SJCRH30 (cell line): ENCODE measurements at regions not wholly inside any gene's neighbourhood (a gene's known extent, or its start where the extent isn't known, plus 50 kb on each side); places are given as distances from the start of the nearest gene placed in this dataset.
"Not testable (repeated sequence)": the region's sequence is repeated elsewhere in the genome, so short reads cannot be mapped to it uniquely, and the experiment has no call there.

ENCODE experiments used
- DNase-seq, 2 experiments: peaks; one replicate each; pipeline ENCODE4 v3.0.0-alpha.2; 2015 to 2020
- H3K27ac ChIP-seq: fragments of 250-450 bp; sonication (Bioruptor Pico); 2 replicates; pipeline ENCODE4 v1.5.1; 2020; ENCODE audit warnings: mild to moderate bottlenecking, moderate library complexity
- H3K27me3 ChIP-seq: fragments of 250-450 bp; sonication (Bioruptor Pico); 2 replicates; pipeline ENCODE4 v1.5.1; 2020; ENCODE audit warnings: mild to moderate bottlenecking, moderate library complexity
- H3K36me3 ChIP-seq: fragments of 250-450 bp; sonication (Bioruptor Pico); 2 replicates; pipeline ENCODE4 v1.5.1; 2020; ENCODE audit warnings: mild to moderate bottlenecking, moderate library complexity
- H3K4me1 ChIP-seq: fragments of 250-450 bp; sonication (Bioruptor Pico); 2 replicates; pipeline ENCODE4 v1.5.1; 2020; ENCODE audit warnings: mild to moderate bottlenecking, moderate library complexity
- H3K4me3 ChIP-seq: fragments of 250-450 bp; sonication (Bioruptor Pico); 2 replicates; pipeline ENCODE4 v1.5.1; 2020; ENCODE audit warnings: mild to moderate bottlenecking, moderate library complexity
- H3K9me3 ChIP-seq: fragments of 250-450 bp; sonication (Bioruptor Pico); replicated peaks from 2 replicates; pipeline ENCODE4 v1.5.1; 2020; ENCODE audit warnings: mild to moderate bottlenecking, moderate library complexity

DNA sequence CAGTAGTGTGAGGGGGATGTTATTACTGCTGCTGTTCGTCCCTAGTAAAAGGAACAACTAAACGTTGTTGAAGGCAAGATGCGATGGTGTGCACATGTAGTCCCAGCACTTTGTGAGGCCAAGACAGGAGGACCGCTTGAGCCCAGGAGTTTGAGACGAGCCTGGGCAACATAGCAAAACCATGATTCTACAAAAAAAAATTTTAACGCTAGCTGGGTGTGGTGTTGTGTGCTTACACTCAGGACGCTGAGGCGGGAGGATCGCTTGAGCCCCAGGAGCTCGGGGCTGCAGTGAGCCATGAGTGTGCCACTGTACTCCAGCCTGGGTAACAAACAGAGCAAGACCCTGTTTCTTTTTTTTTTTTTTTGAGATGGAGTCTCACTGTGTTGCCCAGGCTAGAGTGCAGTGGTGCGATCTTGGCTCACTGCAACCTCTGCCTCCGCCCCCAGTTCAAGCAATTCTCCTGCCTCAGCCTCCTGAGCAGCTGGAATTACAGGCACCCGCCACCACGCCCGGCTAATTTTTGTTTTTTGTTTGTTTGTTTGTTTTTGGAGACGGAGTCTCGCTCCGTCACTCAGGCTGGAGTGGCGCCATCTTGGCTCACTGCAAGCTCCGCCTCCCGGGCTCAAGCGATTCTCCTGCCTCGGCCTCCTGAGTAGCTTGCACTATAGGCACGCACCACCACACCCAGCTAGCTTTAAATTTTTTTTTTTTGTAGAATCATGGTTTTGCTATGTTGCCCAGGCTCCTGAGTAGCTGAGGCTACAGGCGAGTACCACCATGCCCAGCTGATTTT, 87.3 kb downstream of the MYL12B start:
- DNase-seq, H3K4me3 ChIP-seq, H3K36me3 ChIP-seq, H3K4me1 ChIP-seq, H3K27me3 ChIP-seq, H3K9me3 ChIP-seq, H3K27ac ChIP-seq: not testable (repeated sequence)

DNA sequence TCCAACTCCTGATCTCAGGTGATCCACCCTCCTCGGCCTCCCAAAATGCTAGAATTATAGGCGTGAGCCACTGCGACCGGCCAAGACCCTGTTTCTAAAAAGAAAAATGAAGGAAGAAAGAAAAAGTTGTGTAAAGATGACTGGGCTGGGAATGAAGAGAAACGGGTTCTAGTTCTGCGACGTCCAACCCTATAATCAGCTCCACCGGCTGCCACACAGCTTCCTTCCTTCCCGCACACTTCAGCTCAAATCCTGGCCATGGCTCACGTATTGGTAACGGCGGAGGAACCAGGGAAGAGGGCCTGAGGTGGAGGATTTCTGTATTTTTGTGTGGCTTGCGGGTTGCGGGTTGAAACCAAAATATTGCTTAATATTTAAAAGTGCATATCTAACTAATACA, 88.1 kb downstream of the MYL12B start:
- Histone ChIP-seq H3K36me3 (no peaks in the 10 kb centered on the region), H3K4me1 (0 out of 2 replicates have a peak, but pooled peaks cover 3% of the 10 kb centered on the region), H3K9me3 (no peaks in the 10 kb centered on the region), H3K4me3 (no peak overlapping the region), H3K27ac (no peak overlapping the region), H3K27me3 (no peaks in the 10 kb centered on the region)
- no peak for DNase-seq

DNA sequence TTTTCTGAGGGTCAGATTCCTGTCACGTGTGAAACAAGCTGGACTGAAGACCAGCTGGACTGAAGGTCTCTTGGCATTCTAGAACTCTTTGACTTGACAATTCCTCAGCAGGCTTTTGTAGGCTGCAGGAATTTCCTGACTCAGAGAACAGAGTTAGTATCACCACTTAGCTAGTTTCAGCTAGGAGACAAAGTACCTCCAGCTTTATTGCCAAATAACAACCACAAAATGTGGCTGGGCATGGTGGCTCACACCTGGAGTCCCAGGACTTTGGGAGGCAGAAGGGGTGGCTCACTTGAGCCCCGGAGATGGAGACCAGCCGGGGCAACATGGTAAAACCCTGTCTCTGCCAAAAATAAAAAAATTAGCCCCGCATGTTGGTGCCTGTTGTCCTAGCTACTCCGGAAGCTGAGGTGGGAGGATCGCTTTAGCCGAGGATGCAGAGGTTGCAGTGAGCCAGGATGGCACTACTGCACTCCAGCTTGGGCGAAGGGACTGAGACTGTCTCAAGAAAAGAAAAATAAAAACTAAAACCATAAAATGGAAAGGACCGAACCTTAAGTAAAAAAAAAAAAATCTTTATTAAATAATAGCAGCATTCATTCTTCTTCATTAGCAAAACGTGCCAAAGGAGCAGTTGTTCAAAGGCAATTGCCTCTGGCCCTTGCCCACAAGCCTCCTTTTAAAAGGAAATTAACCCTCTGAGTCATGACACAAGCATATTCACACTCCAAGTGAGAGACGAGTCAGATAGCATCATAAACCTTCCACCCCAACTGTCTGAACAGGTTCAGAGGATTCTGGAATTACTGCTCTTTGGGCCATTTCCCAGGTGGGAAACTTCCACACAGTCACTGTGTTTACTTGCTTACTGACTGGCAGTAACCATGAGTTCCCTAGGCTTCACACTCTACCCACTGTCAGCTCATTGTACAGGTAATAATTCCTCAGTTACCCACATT, 88.9 kb downstream of the MYL12B start:
- H3K27me3 ChIP-seq, result no peaks in the 10 kb centered on the region
- 0 out of 2 replicates have a peak, but pooled peaks cover 3% of the 10 kb centered on the region for H3K4me1 ChIP-seq
- DNase-seq, result no peak
- no peaks in the 10 kb centered on the region for H3K9me3 ChIP-seq
- no peak overlapping the region for H3K4me3 ChIP-seq
- no peaks in the 10 kb centered on the region for H3K36me3 ChIP-seq
- no peak overlapping the region for H3K27ac ChIP-seq

DNA sequence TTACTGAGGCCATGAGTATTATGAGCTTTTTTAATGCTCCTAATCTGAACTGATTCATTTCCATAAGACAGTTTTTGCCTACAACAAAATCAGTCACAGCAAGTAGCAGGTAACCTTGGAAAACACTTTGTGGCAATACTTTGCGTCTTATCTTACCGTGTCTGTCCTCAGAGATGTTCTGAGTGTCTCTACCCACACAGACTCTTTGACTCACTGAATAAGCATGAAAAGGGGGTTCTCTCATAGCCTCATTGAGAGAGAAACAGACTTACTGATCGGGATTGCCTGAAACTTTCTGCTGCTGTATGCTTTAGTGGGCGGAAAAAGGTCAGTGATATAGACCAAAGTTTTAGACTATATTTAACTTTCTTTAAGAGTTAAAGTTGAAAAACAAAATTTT, 92.6 kb downstream of the MYL12B start:
- 0 out of 2 replicates have a peak, but pooled peaks cover 3% of the 10 kb centered on the region for H3K4me1 ChIP-seq
- DNase-seq, result no peak
- no peak overlapping the region for H3K27ac ChIP-seq
- H3K9me3 ChIP-seq, result no peaks in the 10 kb centered on the region
- no peak overlapping the region for H3K4me3 ChIP-seq
- H3K36me3 ChIP-seq, result no peaks in the 10 kb centered on the region
- H3K27me3 ChIP-seq, result no peaks in the 10 kb centered on the region

DNA sequence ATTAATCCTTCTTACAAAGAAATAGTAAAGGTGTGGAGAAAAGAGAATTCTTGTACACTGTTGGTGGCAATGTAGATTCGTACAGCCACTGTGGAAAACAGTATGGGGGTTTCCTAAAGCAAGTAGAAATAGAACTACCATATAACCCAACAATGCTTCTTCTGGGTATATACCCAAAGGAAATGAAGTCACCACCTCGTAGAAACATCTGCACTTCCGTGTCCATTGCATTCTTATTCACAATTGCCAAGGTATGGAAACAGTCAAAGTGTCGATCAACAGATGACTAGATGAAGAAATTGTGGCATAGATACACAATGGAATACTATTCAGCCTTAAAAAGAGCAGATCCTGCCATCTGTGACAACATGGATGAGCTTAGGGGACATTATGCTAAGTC, 93.4 kb upstream of the TGIF1 start:
- no peak overlapping the region for H3K27ac ChIP-seq
- H3K9me3 ChIP-seq, result no peaks in the 10 kb centered on the region
- no peaks in the 10 kb centered on the region for H3K36me3 ChIP-seq
- H3K4me3 ChIP-seq, result no peak overlapping the region
- H3K27me3 ChIP-seq, result no peaks in the 10 kb centered on the region
- no peak for DNase-seq
- H3K4me1 ChIP-seq, result no peaks in the 10 kb centered on the region

DNA sequence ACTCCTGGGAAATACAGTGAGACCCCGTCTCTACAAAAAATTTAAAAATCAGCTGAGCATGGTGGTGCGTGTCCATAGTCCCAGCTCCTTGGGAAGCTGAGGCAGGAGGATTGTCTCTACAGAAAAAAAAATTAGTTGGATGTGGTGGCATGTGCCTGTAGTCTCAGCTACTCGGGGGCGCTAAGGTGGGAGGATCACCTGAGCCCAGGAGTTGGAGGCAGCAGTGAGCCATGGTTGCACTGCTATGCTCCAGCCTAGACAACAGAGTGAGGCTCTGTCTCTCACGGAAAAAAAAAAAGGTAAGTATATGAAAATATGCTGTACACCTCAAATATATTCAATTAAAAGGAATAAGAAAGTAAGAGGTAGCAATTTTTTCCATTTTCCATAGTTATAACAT, 92.5 kb upstream of the TGIF1 start:
- Histone ChIP-seq H3K36me3 (no peaks in the 10 kb centered on the region), H3K27ac (no peak overlapping the region), H3K4me3 (no peak overlapping the region), H3K27me3 (no peaks in the 10 kb centered on the region), H3K4me1 (no peaks in the 10 kb centered on the region), H3K9me3 (no peaks in the 10 kb centered on the region)
- no peak for DNase-seq

DNA sequence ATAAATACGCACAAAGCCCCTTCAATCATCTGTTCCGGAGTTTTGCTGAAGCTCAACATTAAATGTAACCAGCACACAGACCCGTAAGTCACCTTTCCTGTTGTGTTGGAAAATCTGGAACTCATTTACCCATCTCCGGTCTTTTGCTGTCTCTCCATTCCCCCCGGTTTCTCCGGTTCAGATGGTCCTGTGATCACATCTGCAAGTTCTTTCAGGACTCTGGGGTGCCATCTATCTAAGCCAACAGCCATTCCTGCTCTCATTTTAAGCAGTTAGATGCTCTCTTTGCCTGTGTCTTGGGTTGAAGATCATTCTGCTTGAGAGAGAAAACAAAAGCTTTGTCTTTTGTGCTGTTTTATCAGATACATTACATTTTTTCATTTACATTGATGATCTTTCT, 91.7 kb upstream of the TGIF1 start:
- Histone ChIP-seq H3K9me3 (no peaks in the 10 kb centered on the region), H3K27me3 (no peaks in the 10 kb centered on the region), H3K4me3 (no peak overlapping the region), H3K36me3 (no peaks in the 10 kb centered on the region), H3K27ac (no peak overlapping the region), H3K4me1 (no peaks in the 10 kb centered on the region)
- no peak for DNase-seq

DNA sequence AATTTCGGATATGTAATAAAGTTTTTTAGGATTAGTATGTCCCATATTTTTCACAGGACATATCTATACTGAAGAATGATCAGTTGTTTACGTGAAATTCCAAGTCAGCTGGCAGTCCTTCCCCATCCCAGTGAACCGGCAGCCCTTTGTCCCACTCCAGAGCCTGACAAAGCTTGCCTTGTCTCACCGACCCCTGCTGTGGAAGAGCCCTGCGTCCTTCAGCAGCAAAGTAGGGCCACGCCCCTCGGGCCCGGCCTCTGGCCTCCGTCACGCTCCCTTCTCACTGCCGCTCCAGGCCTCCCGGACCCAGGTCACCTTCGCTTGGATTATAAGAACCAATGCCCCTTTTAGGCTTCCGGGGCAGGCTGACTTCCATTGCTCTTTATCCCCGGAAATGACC, 89.8 kb upstream of the TGIF1 start:
- Histone ChIP-seq H3K4me1 (no peaks in the 10 kb centered on the region), H3K27me3 (no peaks in the 10 kb centered on the region), H3K9me3 (no peaks in the 10 kb centered on the region), H3K36me3 (no peaks in the 10 kb centered on the region), H3K27ac (no peak overlapping the region), H3K4me3 (no peak overlapping the region)
- DNase-seq, result peak; percentile 13 to 45

DNA sequence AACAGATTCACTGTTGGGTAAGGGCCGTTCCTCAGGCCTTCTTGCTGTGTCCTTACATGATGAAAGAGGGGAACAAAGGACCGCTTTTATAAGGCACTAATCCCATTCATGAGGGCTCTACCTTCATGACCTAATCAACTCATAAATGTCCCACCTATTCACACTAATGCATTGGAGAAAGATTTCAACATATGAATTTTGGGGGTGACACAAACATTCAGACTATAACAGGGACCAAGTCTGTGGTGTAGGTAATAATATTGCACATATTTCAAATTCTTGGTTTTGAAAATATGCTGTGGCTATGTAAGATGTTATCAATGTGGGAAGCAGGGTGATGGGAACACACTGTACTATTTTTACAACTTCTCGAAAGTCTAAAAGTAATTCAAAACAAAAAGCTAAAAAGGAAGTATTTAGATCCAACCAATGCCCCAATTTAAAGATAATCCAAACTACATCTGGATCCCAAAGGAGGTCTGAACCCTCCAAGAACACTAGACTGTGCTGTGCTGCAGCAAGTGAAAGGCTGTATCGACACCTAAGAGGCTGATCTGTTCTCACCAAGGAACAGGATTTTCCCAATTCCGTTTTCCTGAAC, 82.4 kb upstream of the TGIF1 start:
- no peak for DNase-seq

DNA sequence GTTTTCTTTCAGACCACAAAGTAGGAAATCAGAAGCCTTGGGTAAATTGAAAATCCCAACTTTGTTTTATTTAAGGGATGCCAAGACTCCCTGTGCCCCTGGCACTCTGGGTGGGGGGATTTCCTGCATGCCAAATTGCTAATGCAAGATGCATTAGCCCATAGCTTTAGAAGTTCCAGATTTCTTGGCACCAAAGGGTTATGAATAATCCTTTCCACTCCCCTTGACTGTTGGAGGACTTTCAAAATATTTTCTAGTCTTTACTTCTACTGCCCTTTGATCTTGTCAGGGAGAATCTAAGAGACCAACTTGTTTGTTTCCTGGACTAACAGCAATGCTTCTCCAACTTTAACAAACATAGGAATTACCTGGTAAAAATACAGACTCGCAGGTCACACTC, 81.8 kb upstream of the TGIF1 start:
- Histone ChIP-seq H3K4me3 (no peak overlapping the region), H3K4me1 (peaks cover 10% of the 10 kb centered on the region), H3K9me3 (no peaks in the 10 kb centered on the region), H3K27me3 (no peaks in the 10 kb centered on the region), H3K36me3 (no peaks in the 10 kb centered on the region), H3K27ac (no peak overlapping the region)
- no peak for DNase-seq

More for the DNA sequence above, 82.4 kb upstream of the TGIF1 start:
- Histone ChIP-seq H3K9me3 (no peaks in the 10 kb centered on the region), H3K4me3 (no peak overlapping the region), H3K27me3 (no peaks in the 10 kb centered on the region), H3K36me3 (no peaks in the 10 kb centered on the region), H3K4me1 (peaks cover 10% of the 10 kb centered on the region), H3K27ac (no peak overlapping the region)

DNA sequence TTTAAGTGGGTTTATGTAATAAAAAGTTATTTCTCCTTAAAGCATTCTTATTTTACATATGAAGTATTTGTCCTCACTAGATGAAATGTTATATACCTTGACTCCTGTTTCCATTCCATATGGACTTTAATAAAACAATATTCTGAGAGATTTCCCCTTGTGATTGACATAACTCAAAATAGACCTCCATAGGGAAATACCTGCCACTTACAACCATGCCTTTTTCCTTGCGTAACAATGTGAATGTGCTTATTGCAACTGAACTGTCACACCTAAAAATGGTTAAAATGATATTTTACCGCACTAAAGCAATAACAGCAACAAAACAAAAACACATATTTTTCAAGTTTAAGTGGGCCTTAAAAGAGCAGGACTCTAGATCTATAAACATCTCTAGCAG, 70.3 kb upstream of the TGIF1 start:
- Histone ChIP-seq H3K27me3 (no peaks in the 10 kb centered on the region), H3K36me3 (no peaks in the 10 kb centered on the region), H3K4me3 (no peak overlapping the region), H3K27ac (no peak overlapping the region), H3K9me3 (no peaks in the 10 kb centered on the region), H3K4me1 (peaks cover 11% of the 10 kb centered on the region; the same call in 1 of the 2 replicates)
- no peak for DNase-seq

DNA sequence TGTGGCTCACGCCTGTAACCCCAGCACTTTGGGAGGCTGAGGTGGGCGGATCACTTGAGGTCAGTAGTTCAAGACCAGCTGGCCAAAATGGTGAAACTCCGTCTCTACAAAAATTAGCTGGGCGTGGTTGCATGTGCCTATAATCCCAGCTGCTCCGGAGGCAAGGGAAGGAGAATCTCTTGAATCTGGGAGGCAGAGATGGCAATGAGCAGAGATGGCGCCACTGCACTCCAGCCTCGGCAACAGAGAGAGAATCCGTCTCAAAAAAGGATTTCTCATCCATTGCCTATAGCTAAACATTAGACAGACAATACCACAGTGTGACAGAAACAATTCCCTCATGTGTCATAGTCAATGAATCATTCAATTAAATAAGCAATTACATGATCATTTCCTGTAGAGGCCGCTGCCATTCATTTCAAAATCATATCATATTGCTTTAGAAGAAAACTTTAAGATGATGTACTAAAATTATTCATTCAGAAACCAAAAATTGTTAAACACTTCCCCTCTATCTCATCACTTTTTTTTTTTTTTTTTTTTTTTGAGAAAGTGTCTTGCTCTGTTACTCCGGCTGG, 69.5 kb upstream of the TGIF1 start:
- Histone ChIP-seq H3K27me3 (no peaks in the 10 kb centered on the region), H3K4me3 (no peak overlapping the region), H3K9me3 (no peaks in the 10 kb centered on the region), H3K36me3 (no peaks in the 10 kb centered on the region), H3K27ac (no peak overlapping the region), H3K4me1 (peaks cover 11% of the 10 kb centered on the region; the same call in 1 of the 2 replicates)
- peak; percentile 29 to 43 for DNase-seq

DNA sequence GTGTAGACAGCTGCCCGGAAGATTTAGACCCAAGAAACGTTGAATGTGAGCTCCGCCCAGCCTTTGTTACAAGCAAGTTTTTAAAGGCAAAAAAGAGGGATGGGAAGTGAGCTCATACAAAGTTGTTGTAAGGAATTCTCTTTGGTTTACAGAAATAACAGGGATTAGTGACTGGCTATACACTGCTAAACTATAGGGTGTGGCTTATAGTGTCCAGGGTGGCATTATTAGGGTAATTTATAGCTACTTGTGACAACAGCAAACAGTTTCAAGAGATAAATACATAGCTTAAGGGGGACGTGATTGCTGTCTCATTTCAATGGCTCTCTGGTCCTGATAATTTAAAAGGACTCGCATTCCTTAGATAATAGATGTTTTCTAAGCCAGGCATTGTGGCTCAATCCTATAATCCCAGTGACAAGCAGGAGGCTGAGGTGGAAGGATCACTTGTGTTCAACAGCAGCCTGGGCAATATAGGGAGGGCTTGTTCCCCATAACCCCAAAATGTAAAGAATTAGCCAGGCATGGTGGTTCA, 66.5 kb upstream of the TGIF1 start:
- DNase-seq, result peak in 1 of 2 experiments; percentile 28
- Histone ChIP-seq H3K27ac (peak overlapping the region; percentile 8; the same call in 1 of the 2 replicates), H3K27me3 (no peaks in the 10 kb centered on the region), H3K4me1 (peaks cover 11% of the 10 kb centered on the region; the same call in 1 of the 2 replicates), H3K4me3 (no peak overlapping the region), H3K9me3 (no peaks in the 10 kb centered on the region), H3K36me3 (no peaks in the 10 kb centered on the region)
